ENCODE measurements at regions not wholly inside any gene's neighbourhood (a gene's known extent, or its start where the extent isn't known, plus 50 kb on each side); places are given as distances from the start of the nearest gene placed in this dataset.

DNA sequence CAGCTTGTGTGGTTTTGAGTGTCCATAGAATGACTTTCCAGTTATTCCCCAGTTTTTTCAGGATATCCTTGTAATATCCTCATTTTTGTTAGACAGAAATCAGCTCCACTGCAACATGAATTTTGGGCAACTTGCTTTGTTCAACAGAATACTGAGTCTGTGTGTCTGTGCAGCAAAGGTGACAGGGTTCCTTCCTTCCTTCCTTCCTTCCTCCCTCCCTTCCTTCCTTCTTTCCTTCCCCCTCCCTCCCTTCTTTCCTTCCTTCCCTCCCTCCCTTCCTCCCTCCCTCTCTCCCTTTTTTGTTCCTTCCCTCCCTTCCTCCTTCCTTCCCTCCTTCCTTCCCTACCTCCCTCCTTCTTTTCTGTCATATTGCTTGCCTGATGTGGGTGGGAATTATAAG, 496.5 kb downstream of the EPM2A start:
- TF ChIP-seq, protein P1, sequence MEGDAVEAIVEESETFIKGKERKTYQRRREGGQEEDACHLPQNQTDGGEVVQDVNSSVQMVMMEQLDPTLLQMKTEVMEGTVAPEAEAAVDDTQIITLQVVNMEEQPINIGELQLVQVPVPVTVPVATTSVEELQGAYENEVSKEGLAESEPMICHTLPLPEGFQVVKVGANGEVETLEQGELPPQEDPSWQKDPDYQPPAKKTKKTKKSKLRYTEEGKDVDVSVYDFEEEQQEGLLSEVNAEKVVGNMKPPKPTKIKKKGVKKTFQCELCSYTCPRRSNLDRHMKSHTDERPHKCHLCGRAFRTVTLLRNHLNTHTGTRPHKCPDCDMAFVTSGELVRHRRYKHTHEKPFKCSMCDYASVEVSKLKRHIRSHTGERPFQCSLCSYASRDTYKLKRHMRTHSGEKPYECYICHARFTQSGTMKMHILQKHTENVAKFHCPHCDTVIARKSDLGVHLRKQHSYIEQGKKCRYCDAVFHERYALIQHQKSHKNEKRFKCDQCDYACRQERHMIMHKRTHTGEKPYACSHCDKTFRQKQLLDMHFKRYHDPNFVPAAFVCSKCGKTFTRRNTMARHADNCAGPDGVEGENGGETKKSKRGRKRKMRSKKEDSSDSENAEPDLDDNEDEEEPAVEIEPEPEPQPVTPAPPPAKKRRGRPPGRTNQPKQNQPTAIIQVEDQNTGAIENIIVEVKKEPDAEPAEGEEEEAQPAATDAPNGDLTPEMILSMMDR (IDR thresholded peaks at IDR 0.05) = no peak
- no peak for TF ChIP-seq POLR2A (IDR thresholded peaks at IDR 0.05)
